Inflammatory macrophage (primary cell): ENCODE measurements at regions not wholly inside any gene's neighbourhood (a gene's known extent, or its start where the extent isn't known, plus 50 kb on each side); places are given as distances from the start of the nearest gene placed in this dataset.

Source experiments
- DNase-seq, 2 donors: peaks; one replicate each; pipeline ENCODE4 v3.0.0-alpha.2; 2020 to 2022

- no peak for DNase-seq
Observed at GRCh38 chr7:12947465-12947864, 260.0 kb downstream of the ARL4A start.

GRCh38 chr7:12949060-12949931 is 261.9 kb downstream of the ARL4A start:
- DNase-seq, result no peak

- no peak for DNase-seq
Observed at GRCh38 chr7:12951397-12951801, 264.0 kb downstream of the ARL4A start.

GRCh38 chr7:12954380-12955033 is 267.1 kb downstream of the ARL4A start:
- no peak for DNase-seq

GRCh38 chr7:12957487-12957886 is 270.1 kb downstream of the ARL4A start:
- no peak for DNase-seq

GRCh38 chr7:12961910-12962480 is 274.6 kb downstream of the ARL4A start:
- no peak for DNase-seq

GRCh38 chr7:12963435-12963834 is 276.0 kb downstream of the ARL4A start:
- no peak for DNase-seq

- DNase-seq, result no peak
Observed at GRCh38 chr7:12964836-12965235, 277.4 kb downstream of the ARL4A start.

- DNase-seq, result no peak
Observed at GRCh38 chr7:12965767-12966166, 278.3 kb downstream of the ARL4A start.

- no peak for DNase-seq
Observed at GRCh38 chr7:12967322-12967721, 279.9 kb downstream of the ARL4A start.

- DNase-seq, result no peak
Observed at GRCh38 chr7:12968836-12969422, 281.5 kb downstream of the ARL4A start.

- no peak for DNase-seq
Observed at GRCh38 chr7:12970626-12971025, 283.2 kb downstream of the ARL4A start.

GRCh38 chr7:12974451-12975166 is 287.2 kb downstream of the ARL4A start:
- DNase-seq, result no peak

- no peak for DNase-seq
Observed at GRCh38 chr7:12975412-12975811, 288.0 kb downstream of the ARL4A start.

- DNase-seq, result no peak
Observed at GRCh38 chr7:12979181-12979580, 291.7 kb downstream of the ARL4A start.

GRCh38 chr7:12982178-12982577 is 294.7 kb downstream of the ARL4A start:
- DNase-seq, result no peak

GRCh38 chr7:12984117-12984516 is 296.7 kb downstream of the ARL4A start:
- no peak for DNase-seq

GRCh38 chr7:12985228-12985627 is 297.8 kb downstream of the ARL4A start:
- no peak for DNase-seq

- DNase-seq, result no peak
Observed at GRCh38 chr7:12985752-12986151, 298.3 kb downstream of the ARL4A start.

- DNase-seq, result no peak
Observed at GRCh38 chr7:12987238-12987637, 299.8 kb downstream of the ARL4A start.

GRCh38 chr7:12990440-12990839 is 303.0 kb downstream of the ARL4A start:
- DNase-seq, result no peak

GRCh38 chr7:12993025-12993424 is 305.6 kb downstream of the ARL4A start:
- no peak for DNase-seq
